GM06990 (cell line): ENCODE measurements at regions not wholly inside any gene's neighbourhood (a gene's known extent, or its start where the extent isn't known, plus 50 kb on each side); places are given as distances from the start of the nearest gene placed in this dataset.

Experiments used
- DNase-seq: peaks from one replicate; pipeline ENCODE4 v3.0.0-alpha.2; 2011; ENCODE audit not compliant: insufficient read length; ENCODE audit errors: extremely low read depth
- H3K27me3 ChIP-seq: replicated peaks from 2 replicates; pipeline ENCODE4 v1.6.0; 2011; ENCODE audit warnings: low read length; ENCODE audit not compliant: control insufficient read depth, insufficient read depth
- H3K36me3 ChIP-seq: 2 replicates; pipeline ENCODE4 v1.5.1; 2011; ENCODE audit warnings: low read length; ENCODE audit not compliant: control insufficient read depth, insufficient read depth
- H3K4me3 ChIP-seq: replicated peaks from 2 replicates; pipeline ENCODE4 v1.5.1; 2011; ENCODE audit warnings: low read depth, mild to moderate bottlenecking, control low read depth, low read length
- TF ChIP-seq, protein P1 (sequence below): IDR thresholded peaks from 2 replicates; pipeline ENCODE4 v1.5.1; 2011; ENCODE audit warnings: low read length, control low read depth, mild to moderate bottlenecking, inconsistent platforms; ENCODE audit not compliant: insufficient read depth, poor library complexity, severe bottlenecking

DNA sequence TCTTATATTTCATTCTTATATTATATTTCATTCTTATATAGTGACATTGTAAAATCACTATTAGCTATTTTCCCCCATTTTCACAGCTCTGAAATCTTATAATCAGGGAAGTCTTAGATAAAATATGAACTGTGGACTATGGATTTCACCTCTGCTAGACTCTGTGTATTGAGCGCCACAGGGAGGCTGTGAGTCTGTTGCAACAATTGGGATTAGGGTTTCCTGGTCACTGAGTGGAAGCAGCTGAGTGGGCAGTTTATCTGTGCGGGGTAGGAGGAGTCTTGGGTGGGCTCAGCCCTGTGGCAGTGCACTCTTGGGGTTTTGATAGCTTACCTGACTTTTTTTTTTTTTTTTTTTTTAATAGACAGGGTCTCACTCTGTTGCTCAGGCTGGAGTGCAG, 249.5 kb downstream of the PTTG2 start:
- Histone ChIP-seq H3K36me3 (no peaks in the 10 kb centered on the region), H3K27me3 (no peaks in the 10 kb centered on the region), H3K4me3 (no peak overlapping the region)
- DNase-seq = no peak
- TF ChIP-seq, protein P1, sequence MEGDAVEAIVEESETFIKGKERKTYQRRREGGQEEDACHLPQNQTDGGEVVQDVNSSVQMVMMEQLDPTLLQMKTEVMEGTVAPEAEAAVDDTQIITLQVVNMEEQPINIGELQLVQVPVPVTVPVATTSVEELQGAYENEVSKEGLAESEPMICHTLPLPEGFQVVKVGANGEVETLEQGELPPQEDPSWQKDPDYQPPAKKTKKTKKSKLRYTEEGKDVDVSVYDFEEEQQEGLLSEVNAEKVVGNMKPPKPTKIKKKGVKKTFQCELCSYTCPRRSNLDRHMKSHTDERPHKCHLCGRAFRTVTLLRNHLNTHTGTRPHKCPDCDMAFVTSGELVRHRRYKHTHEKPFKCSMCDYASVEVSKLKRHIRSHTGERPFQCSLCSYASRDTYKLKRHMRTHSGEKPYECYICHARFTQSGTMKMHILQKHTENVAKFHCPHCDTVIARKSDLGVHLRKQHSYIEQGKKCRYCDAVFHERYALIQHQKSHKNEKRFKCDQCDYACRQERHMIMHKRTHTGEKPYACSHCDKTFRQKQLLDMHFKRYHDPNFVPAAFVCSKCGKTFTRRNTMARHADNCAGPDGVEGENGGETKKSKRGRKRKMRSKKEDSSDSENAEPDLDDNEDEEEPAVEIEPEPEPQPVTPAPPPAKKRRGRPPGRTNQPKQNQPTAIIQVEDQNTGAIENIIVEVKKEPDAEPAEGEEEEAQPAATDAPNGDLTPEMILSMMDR = no peak

DNA sequence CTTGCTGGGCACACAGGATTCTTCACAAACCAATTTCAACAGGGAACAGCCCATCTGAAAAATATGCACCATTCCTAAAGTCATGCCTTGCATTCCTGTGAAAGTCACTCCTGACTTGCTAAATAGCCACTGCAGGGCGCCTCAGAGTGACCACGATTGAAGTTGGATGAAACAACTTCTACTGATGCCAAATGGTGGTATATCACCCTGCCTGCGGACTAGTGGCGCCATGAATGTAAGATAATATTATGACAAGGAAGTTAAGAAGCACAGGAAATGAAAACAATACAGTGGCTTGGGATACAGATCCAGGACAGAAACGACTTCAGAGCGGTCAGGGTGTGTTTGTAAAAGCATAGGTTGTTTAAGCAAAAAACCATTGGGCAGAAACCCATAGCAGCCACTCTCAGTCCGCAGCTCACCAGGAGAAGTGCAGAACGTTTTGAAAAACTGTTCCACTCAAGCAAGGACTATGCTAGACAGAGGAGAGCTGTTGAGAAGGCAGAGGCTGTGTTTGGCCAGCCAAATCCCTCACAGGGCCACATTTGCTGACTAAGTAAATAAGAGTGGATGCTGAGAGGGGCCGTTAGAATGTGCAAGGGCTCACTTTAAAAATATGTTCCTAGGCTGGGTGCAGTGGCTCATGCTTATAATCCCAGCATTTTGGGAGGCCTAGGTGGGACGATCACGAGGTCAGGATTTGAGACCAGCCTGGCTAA, 250.4 kb downstream of the PTTG2 start:
- H3K27me3 ChIP-seq = no peaks in the 10 kb centered on the region
- no peaks in the 10 kb centered on the region for H3K36me3 ChIP-seq
- no peak overlapping the region for H3K4me3 ChIP-seq
- DNase-seq = no peak
- TF ChIP-seq, protein P1 = no peak

DNA sequence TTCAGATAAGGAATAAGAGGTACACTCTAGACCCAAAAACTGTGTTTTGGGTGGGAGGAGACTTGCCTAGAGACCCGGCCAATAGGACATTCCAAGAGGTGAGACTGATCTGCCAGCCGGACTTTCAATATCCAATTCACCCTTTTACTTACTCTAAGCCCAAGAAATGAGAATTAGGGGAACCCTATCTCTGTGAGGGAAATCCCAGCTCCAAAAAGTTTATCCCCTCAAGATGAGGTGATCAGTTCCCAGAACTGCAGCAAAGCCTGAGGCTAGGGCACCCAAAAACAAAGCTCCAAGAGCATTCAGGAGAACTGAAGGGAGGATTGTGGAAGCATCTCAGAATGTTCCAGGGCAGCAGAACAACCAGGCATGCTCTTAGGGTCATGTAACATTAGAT, 251.7 kb downstream of the PTTG2 start:
- TF ChIP-seq, protein P1 = no peak
- no peak overlapping the region for H3K4me3 ChIP-seq
- no peak for DNase-seq
- H3K27me3 ChIP-seq = no peaks in the 10 kb centered on the region
- H3K36me3 ChIP-seq = no peaks in the 10 kb centered on the region

DNA sequence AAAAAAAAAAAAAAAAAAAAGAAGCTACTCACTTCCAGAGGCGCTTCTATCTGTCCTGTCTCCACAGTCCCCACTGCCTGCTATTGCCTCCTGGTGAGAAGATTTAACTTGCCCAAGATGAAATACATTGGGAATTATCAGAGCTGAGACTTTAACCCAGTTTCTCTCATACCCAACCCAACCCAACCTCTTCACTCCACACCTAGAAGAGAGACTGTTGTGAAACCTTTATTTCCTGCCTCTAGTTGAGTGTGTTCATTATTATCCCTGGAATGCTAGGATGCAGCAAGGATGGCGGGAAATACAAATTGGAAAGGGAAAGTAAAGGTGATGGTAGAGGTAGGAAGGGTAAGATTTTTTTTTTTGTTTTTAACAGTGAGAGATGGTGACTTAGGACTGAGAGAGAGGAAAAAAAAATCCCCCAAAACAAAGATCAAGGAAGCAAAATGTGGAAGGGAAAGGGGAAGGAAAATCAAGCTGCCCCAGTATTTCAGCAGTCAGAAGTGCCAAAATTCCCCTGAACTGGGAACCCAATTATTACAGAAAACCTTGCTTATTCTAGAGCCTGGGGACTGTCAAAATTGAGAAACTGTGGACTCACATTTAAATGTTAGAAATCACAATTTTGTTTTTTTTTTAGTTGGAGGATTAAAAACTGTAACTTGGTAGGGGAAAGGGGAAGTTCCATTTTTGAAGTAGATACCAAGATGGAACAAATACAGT, 253.0 kb downstream of the PTTG2 start:
- H3K36me3 ChIP-seq = no peaks in the 10 kb centered on the region
- H3K4me3 ChIP-seq = no peak overlapping the region

DNA sequence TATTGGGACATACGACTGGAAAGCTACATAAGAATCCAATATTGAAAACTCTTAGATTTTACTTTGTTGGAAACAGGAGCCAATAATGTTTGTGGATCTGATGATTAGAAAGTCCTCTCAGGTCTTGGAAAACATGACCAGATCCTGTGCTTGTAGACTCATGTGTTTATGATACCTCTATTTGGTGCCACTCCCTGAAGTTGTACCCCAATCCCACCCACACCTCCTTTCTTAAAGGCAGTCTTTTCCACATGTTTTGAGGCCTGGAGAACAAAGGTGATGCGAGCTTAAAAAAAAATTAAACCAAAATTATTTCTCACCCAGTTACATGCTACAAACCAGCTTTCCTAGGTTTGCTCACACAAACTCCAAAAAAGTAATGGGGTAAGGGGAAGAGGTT, 262.7 kb downstream of the PTTG2 start:
- H3K27me3 ChIP-seq = no peaks in the 10 kb centered on the region
- H3K36me3 ChIP-seq = no peaks in the 10 kb centered on the region
- no peak overlapping the region for H3K4me3 ChIP-seq
- no peak for DNase-seq
- TF ChIP-seq, protein P1 = no peak

More for the DNA sequence above, 253.0 kb downstream of the PTTG2 start:
- no peaks in the 10 kb centered on the region for H3K27me3 ChIP-seq
- no peak for DNase-seq
- TF ChIP-seq, protein P1 = no peak

DNA sequence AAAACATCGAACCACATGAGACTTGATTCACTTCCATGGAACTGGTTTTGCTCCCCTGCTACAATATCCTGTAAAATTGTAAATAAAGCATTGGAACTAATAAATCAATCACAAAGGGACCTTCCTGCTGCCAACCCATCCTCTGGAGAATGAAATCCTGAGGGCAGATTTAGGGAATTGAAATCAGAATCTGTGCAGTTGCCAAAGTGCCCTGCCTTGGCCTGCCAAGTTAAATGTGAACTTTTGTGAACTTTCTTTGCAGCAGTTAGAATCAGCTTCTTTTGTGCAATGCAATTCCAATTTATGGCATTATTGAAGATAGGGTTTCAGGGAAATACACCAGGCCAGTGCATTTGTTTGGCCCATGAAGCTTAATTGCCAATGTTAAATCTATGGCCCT, 263.1 kb downstream of the PTTG2 start:
- Histone ChIP-seq H3K27me3 (no peaks in the 10 kb centered on the region), H3K4me3 (no peak overlapping the region), H3K36me3 (no peaks in the 10 kb centered on the region)
- DNase-seq = no peak
- TF ChIP-seq, protein P1 = no peak
